GM12864 (cell line): ENCODE measurements at regions not wholly inside any gene's neighbourhood (a gene's known extent, or its start where the extent isn't known, plus 50 kb on each side); places are given as distances from the start of the nearest gene placed in this dataset.

Source experiments
- DNase-seq: peaks from one replicate; pipeline ENCODE4 v3.0.0-alpha.2; 2011; ENCODE audit warnings: low read depth
- H3K4me3 ChIP-seq: 2 replicates; pipeline ENCODE4 v1.5.1; 2011; ENCODE audit warnings: mild to moderate bottlenecking, low read depth, low read length, control low read depth
- CTCF ChIP-seq: IDR thresholded peaks from 2 replicates; pipeline ENCODE4 v1.5.1; 2011; ENCODE audit warnings: low read depth, mild to moderate bottlenecking, moderate library complexity, low read length, control low read depth, inconsistent platforms; ENCODE audit errors: missing control alignments

GRCh38 chr13:80263745-80264513, 77.0 kb downstream of the SPRY2 start:
- no peak for TF ChIP-seq CTCF
- H3K4me3 ChIP-seq = no peak overlapping the region
- DNase-seq = no peak

GRCh38 chr13:80262051-80262695, 78.8 kb downstream of the SPRY2 start:
- DNase-seq = no peak
- H3K4me3 ChIP-seq = no peak overlapping the region
- TF ChIP-seq CTCF = no peak

GRCh38 chr13:80259159-80259558, 81.8 kb downstream of the SPRY2 start:
- DNase-seq = no peak
- TF ChIP-seq CTCF = no peak
- H3K4me3 ChIP-seq = no peak overlapping the region

DNA sequence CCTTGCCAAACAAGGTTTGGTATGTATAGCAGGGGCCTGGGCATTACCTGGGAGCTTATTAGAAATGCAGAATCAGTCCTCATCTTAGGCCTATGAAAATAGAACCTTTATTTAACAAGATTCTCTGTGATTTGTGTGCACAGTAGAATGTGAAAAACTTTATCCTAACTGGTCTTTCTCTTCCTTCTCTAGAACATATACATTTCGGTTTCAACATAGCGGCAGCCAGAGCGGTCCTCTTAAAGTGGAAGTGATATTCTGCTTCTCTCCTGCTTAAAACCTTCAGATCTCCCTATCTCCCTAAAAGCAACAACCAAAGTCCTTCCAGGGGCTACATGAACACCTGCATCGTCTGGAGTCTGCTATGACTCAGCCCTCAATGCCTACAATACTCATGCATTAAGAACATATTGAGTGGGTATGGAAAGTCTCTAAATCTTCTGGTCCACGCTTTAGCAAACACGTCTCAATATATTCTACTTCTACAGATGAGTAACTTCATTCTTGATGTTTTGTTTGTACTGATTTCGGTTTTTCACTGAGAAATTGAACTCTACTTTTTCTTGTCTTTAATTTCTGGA, 84.5 kb downstream of the SPRY2 start:
- H3K4me3 ChIP-seq = no peak overlapping the region
- no peak for TF ChIP-seq CTCF
- no peak for DNase-seq

- no peak for TF ChIP-seq CTCF
- DNase-seq = no peak
- H3K4me3 ChIP-seq = no peak overlapping the region
Observed at GRCh38 chr13:80255946-80256345, 85.0 kb downstream of the SPRY2 start.

DNA sequence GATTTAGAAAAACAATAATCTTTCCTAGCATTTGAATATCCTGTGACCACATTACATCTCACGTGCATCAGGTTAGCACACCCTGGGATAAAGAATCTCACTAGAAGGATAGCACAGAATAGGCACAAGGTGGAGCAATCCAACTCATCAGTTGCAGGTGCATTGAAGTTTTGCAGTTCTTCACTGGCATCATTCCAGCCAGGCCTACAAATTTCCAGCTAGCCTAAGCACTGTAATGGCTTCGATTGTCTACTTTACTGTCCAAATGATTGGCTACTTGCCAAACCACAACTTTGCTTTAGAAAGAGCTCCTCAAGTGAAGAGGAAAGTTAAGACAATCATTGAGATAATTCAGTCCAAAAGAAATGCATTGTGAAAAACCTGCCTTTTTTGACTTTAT, 89.5 kb downstream of the SPRY2 start:
- no peak for DNase-seq
- no peak overlapping the region for H3K4me3 ChIP-seq
- no peak for TF ChIP-seq CTCF
